GM12878 (cell line): ENCODE measurements at regions not wholly inside any gene's neighbourhood (a gene's known extent, or its start where the extent isn't known, plus 50 kb on each side); places are given as distances from the start of the nearest gene placed in this dataset.

Experiments
- ATAC-seq: fragments of 200-7000 bp; cut with Tn5 transposase; 3 replicates; pipeline ENCODE4 v1.9.1; 2020; ENCODE audit warnings: mild to moderate bottlenecking, moderate library complexity
- BruUV-seq: library from RNA; stranded (reverse); fragments of 400-500 nt; replicated peaks from 2 replicates; lab custom pipeline; 2021; lab: Mats Ljungman, UMichigan
- CTCF ChIA-PET: fragments of 300-600 bp; sonication (Branson Sonifier 250); formaldehyde crosslinking; extraction: SDS; loops from one replicate; lab custom pipeline; 2021; ENCODE audit warnings: inconsistent platforms; lab: Yijun Ruan, JAX
- POLR2A ChIA-PET: fragments of 350-600 bp; formaldehyde crosslinking; extraction: SDS; loops from one replicate; lab custom pipeline; 2021; ENCODE audit warnings: inconsistent platforms; lab: Charles Lee
- RAD21 ChIA-PET: fragments of 300-600 bp; sonication (Branson Sonifier 250); formaldehyde crosslinking; loops from one replicate; lab custom pipeline; 2023; ENCODE audit warnings: antibody characterized with exemption; ENCODE audit not compliant: unreplicated experiment; lab: Charles Lee
- SMC1A ChIA-PET: fragments of 300-600 bp; sonication (Branson Sonifier 250); formaldehyde crosslinking; loops from one replicate; lab custom pipeline; 2023; ENCODE audit not compliant: unreplicated experiment, uncharacterized antibody; lab: Charles Lee
- DNase-seq: peaks from one replicate; pipeline ENCODE4 v3.0.0-alpha.2; 2011; ENCODE audit warnings: low read depth, low spot score
- FAIRE-seq: peaks from 3 replicates; lab custom pipeline; 2011; peaks lifted over from hg19 to GRCh38; lab: Jason Lieb, UNC
- H2AFZ ChIP-seq: 2 replicates; pipeline ENCODE4 v1.6.0; 2011; ENCODE audit warnings: low read depth, low read length, control low read depth; ENCODE audit not compliant: control insufficient read depth
- H3K27ac ChIP-seq: 2 replicates; pipeline ENCODE4 v1.5.1; 2011; ENCODE audit warnings: control low read depth; ENCODE audit not compliant: control insufficient read depth, insufficient read depth
- H3K27me3 ChIP-seq, 2 experiments: replicated peaks in 1 of 2; 2 replicates each; pipeline versions ENCODE4 v1.6.0 to v1.6.1; 2011; ENCODE audit warnings: low read length in 1 of 2; ENCODE audit not compliant: control insufficient read depth in 2 of 2, insufficient read depth in 2 of 2
- H3K36me3 ChIP-seq, 2 experiments: 2 replicates each; pipeline ENCODE4 v1.5.1; 2011; ENCODE audit warnings: low read length in 1 of 2; ENCODE audit not compliant: control insufficient read depth in 2 of 2, insufficient read depth in 2 of 2
- H3K4me1 ChIP-seq: 2 replicates; pipeline ENCODE4 v1.6.1; 2011; ENCODE audit warnings: mild to moderate bottlenecking, low read length, moderate library complexity, mixed read lengths; ENCODE audit not compliant: control insufficient read depth, insufficient read depth
- H3K4me2 ChIP-seq: 2 replicates; pipeline ENCODE4 v1.6.0; 2011; ENCODE audit warnings: control low read depth; ENCODE audit not compliant: control insufficient read depth, insufficient read depth
- H3K4me3 ChIP-seq: fragments of 200-600 bp; sonication (generic); 2 replicates; pipeline ENCODE4 v1.5.1; 2016
- H3K79me2 ChIP-seq: 2 replicates; pipeline ENCODE4 v1.6.0; 2011; ENCODE audit warnings: low read length; ENCODE audit not compliant: control insufficient read depth, insufficient read depth
- H3K9ac ChIP-seq: 2 replicates; pipeline ENCODE4 v1.8.0; 2011; ENCODE audit warnings: low read length, control low read depth, mixed read lengths; ENCODE audit not compliant: control insufficient read depth, insufficient read depth
- H3K9me3 ChIP-seq: replicated peaks from 3 replicates; pipeline ENCODE4 v1.5.1; 2011; ENCODE audit warnings: mild to moderate bottlenecking, low read length; ENCODE audit not compliant: control insufficient read depth, insufficient read depth
- H4K20me1 ChIP-seq: 2 replicates; pipeline ENCODE4 v1.6.0; 2011; ENCODE audit not compliant: control insufficient read depth, insufficient read depth
- BHLHE40 ChIP-seq, 2 experiments: fragments of 450-650 bp in 1 of 2; IDR thresholded peaks; 2 replicates each; pipeline ENCODE4 v1.6.1; 2011 to 2017; ENCODE audit warnings: low read depth in 2 of 2, borderline replicate concordance in 1 of 2, improper control_type of control experiment in 1 of 2, low read length in 1 of 2, mild to moderate bottlenecking in 1 of 2
- E2F4 ChIP-seq: IDR thresholded peaks from 2 replicates; pipeline ENCODE4 v1.6.1; 2012; ENCODE audit warnings: low read depth, low read length, improper control_type of control experiment
- ETV6 ChIP-seq, 2 experiments: fragments of 450-650 bp in 1 of 2; IDR thresholded peaks in 1 of 2; conservative IDR thresholded peaks in 1 of 2; 2 replicates each; pipeline ENCODE4 v1.6.1; 2014; ENCODE audit warnings: antibody characterized with exemption in 1 of 2, borderline replicate concordance in 1 of 2, low read depth in 1 of 2, mild to moderate bottlenecking in 1 of 2, moderate library complexity in 1 of 2
- NBN ChIP-seq: fragments of 450-650 bp; IDR thresholded peaks from 2 replicates; pipeline ENCODE4 v1.6.1; 2016
- POU2F2 ChIP-seq: IDR thresholded peaks from 3 replicates; pipeline ENCODE4 v1.6.1; 2011; ENCODE audit warnings: low read depth, mild to moderate bottlenecking, low read length, borderline replicate concordance
- RELA ChIP-seq: fragments of 450-650 bp; IDR thresholded peaks from 2 replicates; pipeline ENCODE4 v1.8.0; 2014; ENCODE audit warnings: borderline replicate concordance; ENCODE audit not compliant: partially characterized antibody
- RFX5 ChIP-seq: IDR thresholded peaks from 2 replicates; pipeline ENCODE4 v1.6.1; 2011; ENCODE audit warnings: low read depth, low read length, improper control_type of control experiment
- SMARCA5 ChIP-seq: fragments of 450-650 bp; IDR thresholded peaks from 2 replicates; pipeline ENCODE4 v1.6.1; 2017; ENCODE audit warnings: mild to moderate bottlenecking
- TAF1 ChIP-seq: IDR thresholded peaks from 2 replicates; pipeline ENCODE4 v1.6.1; 2011; ENCODE audit warnings: mild to moderate bottlenecking, low read depth, low read length, borderline replicate concordance
- ZBTB4 ChIP-seq: fragments of 450-650 bp; formaldehyde crosslinking; IDR thresholded peaks from 2 replicates; pipeline ENCODE4 v1.4.0; 2022; ENCODE audit warnings: mild to moderate bottlenecking, moderate library complexity
- ZNF207 ChIP-seq: fragments of 450-650 bp; IDR thresholded peaks from 2 replicates; pipeline ENCODE4 v1.6.1; 2014; ENCODE audit warnings: antibody characterized with exemption, mild to moderate bottlenecking, borderline replicate concordance
- WGBS: methylation state at CpG from one replicate; pipeline ENCODE4 v1.1.6; 2016; ENCODE audit warnings: low lambda C conversion rate; ENCODE audit not compliant: insufficient replicate concordance, insufficient coverage; ENCODE audit errors: missing lambda C conversion rate; 5-methylcytosine and 5-hydroxymethylcytosine counted together
- in situ Hi-C: fragments of 300-500 bp; cut with MboI; formaldehyde crosslinking; loops from 9 replicates; pipeline ENCODE4 v1.14.3; 2018; ENCODE audit warnings: mixed read lengths
- intact Hi-C: fragments of 100-400 bp; cut with micrococcal nuclease; formaldehyde crosslinking; loops from one replicate; pipeline ENCODE4 v1.14.2; 2022; ENCODE audit not compliant: unreplicated experiment
- TF ChIP-seq, protein P1 (sequence below): IDR thresholded peaks from 2 replicates; pipeline ENCODE4 v1.6.1; 2011; ENCODE audit warnings: borderline replicate concordance, low read depth, mild to moderate bottlenecking, moderate library complexity, low read length; ENCODE audit not compliant: insufficient read depth, poor library complexity, severe bottlenecking
- TF ChIP-seq, protein P2 (sequence below): IDR thresholded peaks from 2 replicates; pipeline ENCODE4 v1.6.1; 2011; ENCODE audit warnings: low read depth, low read length, improper control_type of control experiment, borderline replicate concordance
- TF ChIP-seq, protein P3 (sequence below): fragments of 450-650 bp; IDR thresholded peaks from 2 replicates; pipeline ENCODE4 v1.6.1; 2017; ENCODE audit warnings: low read depth, mild to moderate bottlenecking, moderate library complexity
- TF ChIP-seq, protein P4 (sequence below): IDR thresholded peaks from 2 replicates; pipeline ENCODE4 v1.6.1; 2012; ENCODE audit warnings: low read length, inconsistent platforms

DNA sequence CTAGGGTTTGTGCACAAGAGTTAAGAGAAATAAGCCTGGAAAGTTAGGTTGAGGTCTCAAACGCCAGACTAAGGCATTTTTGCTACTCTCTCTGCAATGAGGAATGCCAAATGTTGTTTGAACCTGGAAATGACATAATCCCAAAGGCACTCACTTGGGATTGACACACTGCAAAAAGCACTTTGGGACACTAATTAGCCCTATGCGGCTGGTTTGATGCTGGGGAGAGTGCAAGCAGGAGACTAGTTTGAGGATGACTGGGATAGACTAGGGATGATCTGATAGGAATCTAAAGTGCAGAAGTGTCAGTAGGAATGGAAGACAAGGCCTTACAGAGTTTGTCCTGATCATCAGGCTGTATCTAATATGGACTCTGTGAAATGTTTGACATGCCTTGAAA, 469.0 kb downstream of the SLC4A3 start:
- no peaks in the 10 kb centered on the region for H3K79me2 ChIP-seq
- ChIA-PET SMC1A (no interaction called here), CTCF (no interaction called here), RAD21 (no interaction called here), POLR2A (no interaction called here)
- intact Hi-C loops: no loop called here
- no peaks in the 10 kb centered on the region for H3K36me3 ChIP-seq
- H3K27ac ChIP-seq: no peak overlapping the region
- 20% methylated on average over 2 of the region's 2 CpGs for WGBS
- BruUV-seq: no TSS peak
- H3K4me3 ChIP-seq: no peak overlapping the region
- H3K27me3 ChIP-seq: no peaks in the 10 kb centered on the region
- no peaks in the 10 kb centered on the region for H3K4me1 ChIP-seq
- in situ Hi-C loops: no loop called here
- no peak overlapping the region for H3K9ac ChIP-seq
- H2AFZ ChIP-seq: no peak overlapping the region
- no peak for ATAC-seq
- no peaks in the 10 kb centered on the region for H3K9me3 ChIP-seq
- DNase-seq: no peak
- no peak for FAIRE-seq
- no peak overlapping the region for H3K4me2 ChIP-seq
- no peaks in the 10 kb centered on the region for H4K20me1 ChIP-seq
- TF ChIP-seq, protein P1, sequence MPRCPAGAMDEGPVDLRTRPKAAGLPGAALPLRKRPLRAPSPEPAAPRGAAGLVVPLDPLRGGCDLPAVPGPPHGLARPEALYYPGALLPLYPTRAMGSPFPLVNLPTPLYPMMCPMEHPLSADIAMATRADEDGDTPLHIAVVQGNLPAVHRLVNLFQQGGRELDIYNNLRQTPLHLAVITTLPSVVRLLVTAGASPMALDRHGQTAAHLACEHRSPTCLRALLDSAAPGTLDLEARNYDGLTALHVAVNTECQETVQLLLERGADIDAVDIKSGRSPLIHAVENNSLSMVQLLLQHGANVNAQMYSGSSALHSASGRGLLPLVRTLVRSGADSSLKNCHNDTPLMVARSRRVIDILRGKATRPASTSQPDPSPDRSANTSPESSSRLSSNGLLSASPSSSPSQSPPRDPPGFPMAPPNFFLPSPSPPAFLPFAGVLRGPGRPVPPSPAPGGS: no peak
- no peak for TF ChIP-seq RFX5
- TF ChIP-seq, protein P2, sequence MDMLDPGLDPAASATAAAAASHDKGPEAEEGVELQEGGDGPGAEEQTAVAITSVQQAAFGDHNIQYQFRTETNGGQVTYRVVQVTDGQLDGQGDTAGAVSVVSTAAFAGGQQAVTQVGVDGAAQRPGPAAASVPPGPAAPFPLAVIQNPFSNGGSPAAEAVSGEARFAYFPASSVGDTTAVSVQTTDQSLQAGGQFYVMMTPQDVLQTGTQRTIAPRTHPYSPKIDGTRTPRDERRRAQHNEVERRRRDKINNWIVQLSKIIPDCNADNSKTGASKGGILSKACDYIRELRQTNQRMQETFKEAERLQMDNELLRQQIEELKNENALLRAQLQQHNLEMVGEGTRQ: no peak
- TF ChIP-seq, protein P3, sequence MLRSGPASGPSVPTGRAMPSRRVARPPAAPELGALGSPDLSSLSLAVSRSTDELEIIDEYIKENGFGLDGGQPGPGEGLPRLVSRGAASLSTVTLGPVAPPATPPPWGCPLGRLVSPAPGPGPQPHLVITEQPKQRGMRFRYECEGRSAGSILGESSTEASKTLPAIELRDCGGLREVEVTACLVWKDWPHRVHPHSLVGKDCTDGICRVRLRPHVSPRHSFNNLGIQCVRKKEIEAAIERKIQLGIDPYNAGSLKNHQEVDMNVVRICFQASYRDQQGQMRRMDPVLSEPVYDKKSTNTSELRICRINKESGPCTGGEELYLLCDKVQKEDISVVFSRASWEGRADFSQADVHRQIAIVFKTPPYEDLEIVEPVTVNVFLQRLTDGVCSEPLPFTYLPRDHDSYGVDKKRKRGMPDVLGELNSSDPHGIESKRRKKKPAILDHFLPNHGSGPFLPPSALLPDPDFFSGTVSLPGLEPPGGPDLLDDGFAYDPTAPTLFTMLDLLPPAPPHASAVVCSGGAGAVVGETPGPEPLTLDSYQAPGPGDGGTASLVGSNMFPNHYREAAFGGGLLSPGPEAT: no peak
- TF ChIP-seq E2F4: no peak
- TF ChIP-seq ZBTB4 (CRISPR knock-in tag): no peak
- no peak for TF ChIP-seq ETV6 (conservative IDR thresholded peaks at IDR 0.05 in 1 of 2, IDR thresholded peaks at IDR 0.05 in 1 of 2; ENCODE audit: borderline replicate concordance in 1 of 2, low read depth in 1 of 2)
- TF ChIP-seq, protein P4, sequence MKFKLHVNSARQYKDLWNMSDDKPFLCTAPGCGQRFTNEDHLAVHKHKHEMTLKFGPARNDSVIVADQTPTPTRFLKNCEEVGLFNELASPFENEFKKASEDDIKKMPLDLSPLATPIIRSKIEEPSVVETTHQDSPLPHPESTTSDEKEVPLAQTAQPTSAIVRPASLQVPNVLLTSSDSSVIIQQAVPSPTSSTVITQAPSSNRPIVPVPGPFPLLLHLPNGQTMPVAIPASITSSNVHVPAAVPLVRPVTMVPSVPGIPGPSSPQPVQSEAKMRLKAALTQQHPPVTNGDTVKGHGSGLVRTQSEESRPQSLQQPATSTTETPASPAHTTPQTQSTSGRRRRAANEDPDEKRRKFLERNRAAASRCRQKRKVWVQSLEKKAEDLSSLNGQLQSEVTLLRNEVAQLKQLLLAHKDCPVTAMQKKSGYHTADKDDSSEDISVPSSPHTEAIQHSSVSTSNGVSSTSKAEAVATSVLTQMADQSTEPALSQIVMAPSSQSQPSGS: no peak
- TF ChIP-seq NBN: no peak
- TF ChIP-seq TAF1: no peak
- no peak for TF ChIP-seq RELA
- TF ChIP-seq SMARCA5: no peak
- TF ChIP-seq BHLHE40 (IDR thresholded peaks at IDR 0.05; ENCODE audit: borderline replicate concordance in 1 of 2, low read depth in 2 of 2, low read length in 1 of 2): no peak
- TF ChIP-seq ZNF207: no peak
- no peak for TF ChIP-seq POU2F2
